ENCODE measurements at regions not wholly inside any gene's neighbourhood (a gene's known extent, or its start where the extent isn't known, plus 50 kb on each side); places are given as distances from the start of the nearest gene placed in this dataset.

DNA sequence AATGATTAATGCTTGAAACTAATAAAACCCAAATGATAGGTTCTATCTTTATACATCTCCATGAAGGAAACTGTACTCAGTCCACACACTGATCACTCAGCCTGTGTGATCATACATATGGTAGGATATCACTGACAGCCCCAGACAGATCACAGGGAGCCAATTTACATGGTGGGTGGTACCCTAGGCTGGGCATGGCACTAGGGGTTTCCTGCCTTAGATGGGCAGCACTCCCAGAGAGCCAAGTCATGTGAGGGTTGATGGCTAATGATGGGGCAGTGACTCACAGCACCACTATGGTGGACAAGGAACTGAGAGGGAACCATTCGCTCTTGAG is 89.6 kb upstream of the PTPRR start:
- DNase-seq (ENCODE audit: low read depth) = no peak

DNA sequence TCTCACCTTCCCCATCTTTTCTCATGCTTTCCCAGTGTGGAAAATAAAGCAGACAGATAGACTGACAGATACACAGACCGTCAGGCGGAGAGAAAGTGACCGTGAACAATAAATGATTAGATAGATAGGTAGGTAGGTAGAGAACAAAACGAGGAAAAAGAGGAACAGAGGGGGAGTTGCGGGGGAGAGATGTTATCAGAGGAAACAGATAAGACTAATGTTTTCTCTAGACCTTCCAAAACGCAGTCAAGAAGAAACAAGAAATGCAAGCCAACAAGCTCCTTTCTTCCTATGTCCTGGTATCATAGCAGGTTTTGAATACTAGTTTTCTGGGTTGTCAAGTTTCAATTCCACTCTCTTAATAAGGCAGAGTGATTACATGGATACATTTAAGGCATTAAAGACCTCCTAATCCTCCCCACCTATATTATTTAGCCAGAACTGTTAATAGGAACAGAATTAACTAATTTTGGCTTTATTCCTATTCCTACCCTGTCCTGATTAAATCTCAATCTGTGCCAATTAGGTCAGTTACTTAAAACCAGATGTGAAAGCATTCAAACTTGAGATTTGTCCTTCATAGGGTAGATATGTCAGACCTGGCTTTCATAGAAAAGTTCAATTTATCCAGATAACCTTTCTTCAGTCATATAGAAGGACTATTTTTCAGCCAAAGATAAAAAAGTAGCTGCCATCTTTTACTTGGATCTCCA is 89.0 kb upstream of the PTPRR start:
- DNase-seq (ENCODE audit: low read depth) = no peak

DNA sequence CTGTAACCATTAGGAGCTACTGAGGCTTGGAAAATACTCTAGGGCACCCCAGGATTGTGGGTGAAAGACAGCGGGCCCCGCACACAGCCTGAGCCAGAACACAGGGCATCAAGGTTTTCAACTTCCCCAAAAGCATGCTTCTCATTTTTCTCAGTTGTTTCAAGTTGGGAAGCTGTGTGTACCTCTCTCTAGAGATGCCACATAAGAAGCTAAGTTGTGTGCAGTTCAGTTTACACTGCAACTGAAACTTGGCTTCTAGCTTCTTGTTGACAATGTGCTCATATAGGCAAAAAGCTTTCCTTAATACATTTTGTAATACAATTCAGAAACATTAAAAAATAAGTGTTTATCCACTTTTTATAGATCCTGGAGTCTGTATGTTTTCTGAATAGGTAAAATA is 88.1 kb upstream of the PTPRR start:
- no peak for DNase-seq (ENCODE audit: low read depth)

DNA sequence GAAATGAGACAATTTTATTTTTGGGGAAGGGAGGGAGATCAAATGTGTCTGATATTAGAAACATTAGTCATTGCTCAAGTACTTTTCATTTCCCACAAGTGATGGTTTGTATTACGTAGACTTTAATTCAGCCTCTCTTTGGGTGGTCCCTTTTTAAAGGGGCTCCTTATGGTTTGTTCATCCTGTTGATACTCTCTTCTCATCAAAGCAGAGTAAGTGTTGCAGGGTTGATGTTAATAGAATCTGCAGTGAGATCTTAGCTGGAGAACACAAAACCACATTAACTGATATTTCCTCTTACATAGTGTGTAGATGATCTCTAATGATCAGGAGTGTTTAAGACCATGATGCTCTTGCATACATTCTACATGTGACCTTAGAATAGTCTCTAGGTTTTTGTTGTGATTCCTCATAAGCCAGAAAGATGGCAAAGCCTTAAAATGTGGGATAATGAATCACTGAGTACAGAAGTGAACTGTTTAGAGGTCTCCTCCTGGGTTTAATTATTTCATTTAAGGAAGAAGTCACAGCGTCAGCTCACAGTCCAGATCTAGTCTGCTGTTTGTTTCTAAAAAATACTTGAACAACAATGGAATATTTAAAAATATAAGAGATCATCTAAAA is 87.4 kb upstream of the PTPRR start:
- DNase-seq (ENCODE audit: low read depth) = no peak

DNA sequence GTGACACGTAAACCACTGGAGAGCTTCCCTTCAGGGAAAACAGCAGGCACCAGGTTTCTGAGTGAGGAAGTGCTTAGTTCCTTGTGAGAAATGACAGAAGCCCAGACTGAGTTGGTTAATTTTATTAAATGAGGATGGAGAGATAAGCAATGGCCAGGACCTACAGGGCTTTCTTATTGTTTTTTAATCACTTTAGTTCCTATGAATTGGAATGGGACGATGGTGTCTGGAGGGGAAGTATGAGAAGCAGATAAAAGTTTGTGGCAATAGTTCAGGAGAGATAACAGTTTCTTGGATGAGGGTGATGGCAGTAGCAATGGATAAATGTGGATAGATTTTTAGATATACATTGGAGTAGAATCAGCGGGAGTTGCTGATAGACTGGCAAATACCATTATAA is 86.5 kb upstream of the PTPRR start:
- DNase-seq (ENCODE audit: low read depth) = no peak

DNA sequence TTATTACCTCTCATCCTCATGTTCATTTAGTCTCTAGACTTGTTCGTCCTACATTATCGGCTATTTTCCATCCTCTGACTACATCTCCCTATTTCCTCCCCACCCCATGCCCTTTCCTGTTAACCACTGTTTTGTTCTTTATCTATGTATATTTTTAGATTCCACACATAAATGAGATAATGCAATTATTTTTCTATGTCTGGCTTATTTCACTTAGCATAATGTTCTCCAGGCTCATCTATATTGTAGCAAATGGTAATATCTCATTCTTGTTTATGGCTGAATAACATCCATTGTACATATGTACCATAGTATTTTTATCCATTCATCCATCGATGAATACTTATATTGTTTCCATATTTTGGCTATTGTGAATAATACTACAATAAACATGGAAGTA is 84.6 kb upstream of the PTPRR start:
- DNase-seq (ENCODE audit: low read depth) = no peak

- no peak for DNase-seq (ENCODE audit: low read depth)
These were observed 84.0 kb upstream of the PTPRR start for GRCh38 chr12:71004578-71004977.

- DNase-seq (ENCODE audit: low read depth) = no peak
These were observed 80.2 kb upstream of the PTPRR start for GRCh38 chr12:71000748-71001147.

DNA sequence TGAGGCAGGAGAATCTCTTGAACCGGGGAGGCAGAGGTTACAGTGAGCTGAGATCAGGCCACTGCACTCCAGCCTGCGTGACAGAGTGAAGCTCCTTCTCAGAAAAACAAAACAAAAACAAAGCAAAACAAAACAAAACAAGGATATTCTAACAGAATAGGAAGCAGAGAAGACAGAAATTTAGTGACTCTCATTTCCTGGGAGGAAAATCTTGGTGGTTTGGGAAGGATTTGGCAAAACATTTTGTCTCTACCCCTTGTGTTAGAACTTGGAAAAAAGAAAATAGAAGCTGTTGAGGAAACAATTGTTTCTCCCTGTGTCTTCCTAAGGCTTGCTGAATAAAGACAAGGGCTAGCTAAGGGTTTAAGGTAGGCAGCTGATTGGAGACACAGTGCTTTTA is 79.7 kb upstream of the PTPRR start:
- peak; percentile 35 for DNase-seq (ENCODE audit: low read depth)

- peak; percentile 82 for DNase-seq (ENCODE audit: low read depth)
These were observed 73.8 kb upstream of the PTPRR start for GRCh38 chr12:70994217-70994788.

DNA sequence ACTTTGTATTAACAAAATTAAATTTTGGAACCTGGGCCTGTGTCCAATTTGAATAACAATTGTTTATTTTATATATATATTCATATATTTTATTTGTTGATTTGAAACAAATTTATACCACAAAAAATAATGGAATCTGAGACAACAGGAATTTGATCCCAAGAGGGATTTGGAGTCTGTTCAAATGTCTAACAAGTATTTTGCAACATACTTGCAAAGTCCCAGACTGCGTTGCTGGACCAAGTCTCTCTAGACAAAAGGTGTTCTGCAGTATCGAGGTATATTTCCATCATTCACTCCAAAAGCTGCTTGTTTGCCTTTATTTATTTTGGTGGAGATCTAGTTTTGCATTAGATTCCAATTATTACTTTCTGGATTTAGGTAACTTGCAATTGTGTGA is 68.7 kb upstream of the PTPRR start:
- DNase-seq (ENCODE audit: low read depth) = peak; percentile 29

DNA sequence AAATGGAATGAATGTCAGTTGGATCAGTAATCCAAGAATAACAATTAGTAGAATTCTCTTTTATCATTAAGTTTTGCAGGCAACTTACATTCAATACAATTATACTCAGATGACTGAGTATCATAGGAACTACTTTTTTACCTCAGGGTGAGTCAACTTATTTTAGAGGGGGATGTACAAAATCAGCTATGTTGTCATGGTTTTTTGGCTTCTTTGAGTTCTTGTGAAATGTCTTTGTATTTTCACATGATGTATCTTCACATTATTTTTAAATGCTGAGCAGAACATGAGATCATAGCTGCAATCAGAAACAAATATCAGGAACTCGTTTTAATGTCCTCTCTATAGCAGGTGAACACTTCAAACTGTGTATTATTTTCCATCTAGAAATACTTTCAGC is 65.3 kb upstream of the PTPRR start:
- DNase-seq (ENCODE audit: low read depth) = peak; percentile 70

- no peak for DNase-seq (ENCODE audit: low read depth)
These were observed 63.2 kb upstream of the PTPRR start for GRCh38 chr12:70983692-70984091.

- DNase-seq (ENCODE audit: low read depth) = no peak
These were observed 62.5 kb upstream of the PTPRR start for GRCh38 chr12:70982991-70983390.

DNA sequence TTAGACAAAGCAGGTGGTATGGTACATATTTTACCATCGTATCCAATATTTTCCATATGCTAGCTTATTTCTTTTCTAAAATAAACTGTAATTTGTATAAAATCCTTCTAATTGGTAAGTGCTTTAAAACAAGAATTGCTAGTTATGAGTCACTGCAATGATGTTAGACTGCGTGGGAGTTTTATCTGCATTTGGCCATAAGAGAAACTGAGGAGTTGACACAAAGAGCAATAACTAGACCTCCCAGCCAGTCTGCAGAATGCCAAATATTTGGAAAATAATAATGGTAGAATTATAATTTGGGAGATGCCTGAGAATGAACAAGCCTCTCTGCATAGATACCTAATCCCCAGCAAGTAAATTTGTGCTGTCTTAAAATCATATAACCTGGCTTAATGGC is 61.7 kb upstream of the PTPRR start:
- no peak for DNase-seq (ENCODE audit: low read depth)

- DNase-seq (ENCODE audit: low read depth) = peak; percentile 74
These were observed 50.7 kb upstream of the PTPRR start for GRCh38 chr12:70971001-70971794.

Measured in LHCN-M2 (cell line).